ENCODE measurements at regions not wholly inside any gene's neighbourhood (a gene's known extent, or its start where the extent isn't known, plus 50 kb on each side); places are given as distances from the start of the nearest gene placed in this dataset.

- TF ChIP-seq POLR2A (IDR thresholded peaks at IDR 0.05; ENCODE audit: low read depth, low read length): no peak
- no peak for TF ChIP-seq POLR2AphosphoS5 (IDR thresholded peaks at IDR 0.05; ENCODE audit: low read depth, low read length)
These were observed 70.8 kb upstream of the IGF1 start for GRCh38 chr12:102551186-102551585.

All from GM12892 (cell line).